DMS53 (cell line): ENCODE measurements at regions not wholly inside any gene's neighbourhood (a gene's known extent, or its start where the extent isn't known, plus 50 kb on each side); places are given as distances from the start of the nearest gene placed in this dataset.

Experiments used
- DNase-seq: peaks from one replicate; lab custom pipeline; 2025; lab: John Stamatoyannopoulos, UW

- DNase-seq: no peak
Observed at GRCh38 chr2:211237586-211238275, 681.3 kb downstream of the CPS1 start.

GRCh38 chr2:211241891-211242290, 685.5 kb downstream of the CPS1 start:
- DNase-seq: no peak

- no peak for DNase-seq
Observed at GRCh38 chr2:211247751-211248150, 691.4 kb downstream of the CPS1 start.

GRCh38 chr2:211248841-211249240, 692.4 kb downstream of the CPS1 start:
- peak; percentile 47 for DNase-seq

DNA sequence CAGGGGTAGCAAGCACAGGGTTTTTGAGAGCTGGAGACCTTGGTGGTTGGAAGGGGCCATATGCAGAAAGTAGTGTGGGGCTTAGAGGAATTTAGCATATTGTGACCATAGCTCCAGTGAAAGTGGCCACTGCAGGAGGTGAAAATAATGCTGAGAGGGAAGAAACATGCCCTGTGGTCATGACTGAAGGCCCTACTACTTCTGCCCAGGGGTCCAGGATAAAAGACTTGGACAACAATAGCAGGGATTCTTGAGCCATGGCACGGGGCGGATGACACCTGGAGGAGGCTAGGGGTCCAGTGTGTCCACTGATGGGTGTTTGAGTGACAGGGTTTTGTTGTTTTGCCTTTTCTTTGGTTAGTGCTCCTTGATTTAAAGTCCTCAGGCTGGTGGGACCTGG, 694.6 kb downstream of the CPS1 start:
- DNase-seq: no peak

- DNase-seq: no peak
Observed at GRCh38 chr2:211258646-211259335, 702.4 kb downstream of the CPS1 start.

- no peak for DNase-seq
Observed at GRCh38 chr2:211259831-211260476, 703.6 kb downstream of the CPS1 start.

- no peak for DNase-seq
Observed at GRCh38 chr2:211270257-211270656, 713.9 kb downstream of the CPS1 start.

- no peak for DNase-seq
Observed at GRCh38 chr2:211281430-211282073, 725.2 kb downstream of the CPS1 start.

DNA sequence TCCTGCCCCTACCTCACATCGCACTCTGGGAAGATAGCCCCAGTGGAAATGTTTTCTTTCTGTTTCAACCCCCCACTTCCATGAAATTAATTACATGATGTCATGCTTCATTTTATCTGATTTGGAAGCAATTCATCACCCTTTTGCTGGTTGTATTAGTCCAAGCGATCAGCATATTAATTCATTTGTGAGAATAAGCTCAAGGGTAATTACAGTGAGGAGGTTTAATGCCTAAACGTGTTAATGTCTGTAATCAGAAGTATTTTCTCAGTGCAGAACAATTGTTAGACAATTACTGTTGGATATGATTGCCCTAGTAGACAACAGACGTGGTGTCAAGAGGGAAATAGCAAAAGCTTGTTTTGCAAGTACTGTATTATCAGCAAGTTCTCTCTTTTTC, 746.3 kb downstream of the CPS1 start:
- no peak for DNase-seq

DNA sequence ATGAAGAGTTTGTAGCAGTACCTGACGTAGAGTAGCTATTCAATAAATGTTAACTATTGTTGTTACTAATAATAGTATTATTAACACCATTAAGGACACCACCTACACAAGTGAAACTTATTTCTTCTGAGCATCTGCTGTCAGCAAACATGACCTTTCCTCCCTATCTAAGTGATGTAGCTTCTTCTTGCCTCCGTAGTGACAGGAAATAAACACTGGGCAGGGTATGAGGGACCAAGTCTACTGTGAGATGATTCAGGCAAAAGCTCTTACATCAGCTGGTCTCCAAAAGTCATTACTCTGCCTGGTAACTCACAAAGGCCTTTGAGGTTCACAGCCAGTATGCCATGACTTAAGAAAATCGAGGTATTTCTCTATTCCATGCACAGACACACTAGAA, 750.5 kb downstream of the CPS1 start:
- peak; percentile 17 for DNase-seq
